GM19025 (cell line): ENCODE measurements at regions not wholly inside any gene's neighbourhood (a gene's known extent, or its start where the extent isn't known, plus 50 kb on each side); places are given as distances from the start of the nearest gene placed in this dataset.
"Not testable (repeated sequence)": the region's sequence is repeated elsewhere in the genome, so short reads cannot be mapped to it uniquely, and the experiment has no call there.

Experiments
- ATAC-seq: cut with Tn5 transposase; IDR thresholded peaks from one replicate; pipeline ENCODE4 v1.9.1; 2021; ENCODE audit warnings: mild to moderate bottlenecking, low read depth, moderate library complexity; ENCODE audit not compliant: unreplicated experiment

DNA sequence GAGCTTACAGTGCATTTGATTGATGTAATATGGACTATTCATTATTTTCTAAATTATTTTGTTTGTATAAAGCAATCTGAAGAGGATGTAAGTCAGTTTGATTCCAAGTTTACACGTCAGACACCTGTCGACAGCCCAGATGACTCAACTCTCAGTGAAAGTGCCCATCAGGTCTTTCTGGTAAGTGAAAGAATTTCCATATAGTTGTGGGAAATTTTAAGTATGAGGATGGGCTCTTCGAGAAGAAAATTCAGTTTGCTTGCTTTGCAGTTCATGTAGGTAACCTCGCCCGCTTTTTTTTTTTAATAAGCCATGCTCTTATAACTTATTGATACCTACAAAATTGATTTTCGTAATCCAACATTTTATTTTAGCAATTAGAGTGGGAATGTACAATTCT, 151.6 kb downstream of the CDRT15L2 start:
- not testable (repeated sequence) for ATAC-seq

DNA sequence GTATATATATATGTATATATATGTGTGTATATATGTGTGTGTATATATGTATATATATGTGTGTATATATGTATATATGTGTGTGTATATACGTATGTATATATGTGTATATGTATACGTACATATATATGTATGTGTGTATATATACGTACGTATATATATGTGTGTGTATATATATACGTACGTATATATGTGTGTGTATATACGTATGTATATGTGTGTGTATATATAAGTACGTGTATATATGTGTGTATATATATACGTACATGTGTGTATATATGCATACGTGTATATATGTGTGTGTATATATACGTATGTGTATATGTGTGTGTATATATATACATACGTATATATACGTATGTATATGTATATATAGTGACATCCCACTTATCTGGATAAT, 154.4 kb downstream of the CDRT15L2 start:
- ATAC-seq: no peak

DNA sequence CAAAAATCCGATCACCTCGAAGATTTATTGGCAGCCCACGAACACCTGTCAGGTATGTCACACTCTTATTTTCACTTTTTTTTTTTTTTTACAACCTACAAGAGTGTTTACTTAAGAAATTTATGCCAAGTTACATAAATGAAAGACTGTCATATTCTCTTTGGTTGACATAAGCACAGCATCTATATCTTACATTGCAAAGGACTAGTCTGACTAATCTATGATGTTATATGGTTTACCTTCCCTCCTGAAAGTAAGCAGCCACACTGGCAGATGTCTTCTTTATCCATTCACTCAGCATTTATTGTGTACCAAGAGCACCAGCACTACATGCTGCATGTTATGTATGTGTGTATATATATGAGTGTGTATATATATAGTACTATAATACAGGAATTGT, 156.3 kb downstream of the CDRT15L2 start:
- ATAC-seq: no peak

DNA sequence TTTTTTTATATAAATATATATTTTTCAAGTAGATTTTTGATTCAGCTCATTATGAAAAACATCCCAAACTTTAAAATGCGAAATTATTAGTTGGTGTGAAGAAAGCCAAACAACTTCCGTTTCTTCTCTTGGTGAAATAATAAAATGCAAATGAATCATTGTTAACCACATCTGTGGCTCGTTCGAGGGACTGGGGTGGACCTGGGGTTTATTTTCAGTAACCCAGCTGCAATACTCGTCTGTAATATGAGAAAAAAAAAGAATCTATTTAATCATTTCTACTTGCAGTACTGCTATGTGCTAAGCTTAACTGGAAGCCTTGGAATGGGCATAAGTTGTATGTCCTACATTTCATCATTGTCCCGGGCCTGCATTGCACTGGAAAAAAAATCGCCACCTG, 158.1 kb downstream of the CDRT15L2 start:
- ATAC-seq: not testable (repeated sequence)

- ATAC-seq: no peak
These were observed 191.6 kb downstream of the CDRT15L2 start for GRCh38 chr17:20771104-20771503.

- ATAC-seq: no peak
These were observed 195.1 kb downstream of the CDRT15L2 start for GRCh38 chr17:20774472-20775135.

GRCh38 chr17:20775331-20775730, 195.8 kb downstream of the CDRT15L2 start:
- ATAC-seq: no peak

DNA sequence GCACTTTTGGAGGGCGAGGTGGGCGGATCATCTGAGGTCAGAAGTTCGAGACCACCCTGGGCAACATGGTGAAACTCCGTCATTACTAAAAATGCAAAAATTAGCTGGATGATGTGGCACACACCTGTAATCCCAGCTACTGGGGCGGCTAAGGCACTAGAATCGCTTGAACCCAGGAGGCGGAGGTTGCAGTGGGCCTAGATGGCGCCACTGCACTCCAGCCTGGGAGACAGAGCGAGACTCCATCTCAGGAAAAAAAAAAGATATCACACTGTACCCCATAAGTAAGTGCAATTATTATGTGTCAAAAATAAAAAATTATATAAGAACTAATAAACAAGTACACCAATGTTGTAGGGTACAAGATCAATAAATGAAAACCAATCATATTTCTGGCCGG, 200.0 kb downstream of the CDRT15L2 start:
- no peak for ATAC-seq

GRCh38 chr17:20781260-20781659, 201.7 kb downstream of the CDRT15L2 start:
- no peak for ATAC-seq

DNA sequence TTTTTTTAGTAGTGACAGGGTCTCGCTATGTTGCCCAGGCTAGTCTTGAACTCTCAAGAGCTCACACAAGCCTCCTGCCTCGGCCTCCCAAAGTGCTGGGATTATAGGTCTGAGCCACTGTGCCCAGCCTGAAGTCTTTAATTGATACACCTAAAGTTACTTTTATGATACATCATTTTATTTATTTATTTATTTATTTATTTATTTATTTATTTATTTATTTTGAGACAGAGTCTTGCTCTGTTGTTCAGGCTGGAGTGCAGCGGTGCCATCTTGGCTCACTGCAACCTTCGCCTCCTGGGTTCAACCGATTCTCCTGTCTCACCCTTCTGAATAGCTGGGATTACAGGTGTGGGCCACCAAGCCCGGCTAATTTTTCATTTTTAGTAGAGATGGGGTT, 202.3 kb downstream of the CDRT15L2 start:
- not testable (repeated sequence) for ATAC-seq

DNA sequence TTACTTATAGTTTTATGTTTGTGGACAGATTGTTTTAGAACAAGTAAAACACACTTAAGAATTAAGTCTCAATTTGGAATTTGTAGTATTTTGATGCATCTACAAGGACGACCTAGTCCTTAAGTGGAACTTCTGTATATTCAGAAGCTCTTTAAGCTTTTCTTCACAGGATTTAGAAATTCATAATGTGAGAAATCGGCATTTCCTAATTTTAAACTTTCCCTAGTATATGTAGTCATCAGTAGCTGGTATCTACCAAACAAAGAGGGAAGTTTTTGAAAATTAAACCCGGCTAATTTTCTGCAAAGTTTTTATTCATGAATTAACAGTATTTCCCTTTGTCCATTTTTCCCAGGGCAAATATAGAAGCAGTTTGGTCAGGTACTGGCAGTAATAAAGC, 203.6 kb downstream of the CDRT15L2 start:
- no peak for ATAC-seq

GRCh38 chr17:20784100-20784665, 204.7 kb downstream of the CDRT15L2 start:
- no peak for ATAC-seq

GRCh38 chr17:20787281-20787680, 207.8 kb downstream of the CDRT15L2 start:
- ATAC-seq: no peak

- ATAC-seq: no peak
These were observed 212.1 kb downstream of the CDRT15L2 start for GRCh38 chr17:20791626-20792025.

GRCh38 chr17:20794532-20794931, 215.0 kb downstream of the CDRT15L2 start:
- not testable (repeated sequence) for ATAC-seq

DNA sequence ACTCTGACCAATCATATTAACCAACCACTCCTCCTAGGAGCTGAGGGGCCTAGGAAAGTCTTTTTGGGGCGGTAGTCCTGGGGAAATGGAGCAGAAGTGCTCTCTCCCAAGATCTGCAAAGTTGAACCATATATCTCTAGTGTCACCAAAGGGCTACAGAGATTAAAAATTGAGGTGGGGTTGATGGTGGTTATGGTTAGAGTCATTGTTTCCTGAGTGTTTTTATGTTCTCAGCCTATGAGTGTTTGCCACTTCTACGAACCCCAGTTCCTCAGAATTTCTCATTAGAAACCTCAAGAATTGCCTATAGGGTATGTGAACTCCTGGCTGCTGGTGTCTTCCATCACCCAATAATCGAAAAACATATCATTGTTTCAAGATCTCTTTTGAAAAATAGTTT, 217.8 kb downstream of the CDRT15L2 start:
- ATAC-seq: no peak

DNA sequence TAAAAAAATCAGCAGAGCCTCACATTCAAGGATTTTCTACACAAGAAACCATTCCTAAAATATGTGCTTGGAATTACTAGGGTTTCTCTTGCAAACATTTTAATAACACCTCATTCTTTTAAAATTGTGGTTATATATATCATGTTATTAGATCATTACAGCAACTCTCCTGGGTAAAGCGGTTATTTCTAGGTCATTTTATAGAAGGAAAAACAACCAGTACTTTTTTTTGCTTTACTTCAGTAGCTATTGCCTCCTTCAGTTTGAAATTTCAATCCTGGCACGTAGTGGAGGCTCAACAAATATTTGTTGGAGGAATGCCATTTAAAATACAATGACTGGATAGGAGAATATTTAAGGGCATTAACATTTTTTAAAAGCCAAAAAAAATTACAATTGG, 220.6 kb downstream of the CDRT15L2 start:
- no peak for ATAC-seq

- ATAC-seq: no peak
These were observed 226.2 kb downstream of the CDRT15L2 start for GRCh38 chr17:20805751-20806150.

DNA sequence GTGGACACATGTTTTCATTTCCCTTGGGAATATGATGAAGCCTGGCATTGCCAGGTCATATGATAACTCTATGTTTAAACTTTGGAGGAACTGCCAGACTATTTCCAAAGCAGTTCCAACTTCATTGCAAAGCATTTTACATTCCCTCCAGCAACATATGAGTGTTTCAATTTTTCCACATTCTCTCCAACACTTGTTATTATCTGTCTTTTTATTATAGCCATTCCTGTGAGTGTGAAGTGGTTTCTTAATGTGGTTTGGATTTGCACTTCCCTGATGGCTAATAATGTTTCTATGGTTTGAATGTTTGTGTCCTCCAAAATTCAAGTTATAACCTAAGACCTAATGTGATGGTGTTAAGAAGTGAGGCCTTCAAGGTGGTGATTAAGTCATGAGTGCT, 228.0 kb downstream of the CDRT15L2 start:
- ATAC-seq: not testable (repeated sequence)

DNA sequence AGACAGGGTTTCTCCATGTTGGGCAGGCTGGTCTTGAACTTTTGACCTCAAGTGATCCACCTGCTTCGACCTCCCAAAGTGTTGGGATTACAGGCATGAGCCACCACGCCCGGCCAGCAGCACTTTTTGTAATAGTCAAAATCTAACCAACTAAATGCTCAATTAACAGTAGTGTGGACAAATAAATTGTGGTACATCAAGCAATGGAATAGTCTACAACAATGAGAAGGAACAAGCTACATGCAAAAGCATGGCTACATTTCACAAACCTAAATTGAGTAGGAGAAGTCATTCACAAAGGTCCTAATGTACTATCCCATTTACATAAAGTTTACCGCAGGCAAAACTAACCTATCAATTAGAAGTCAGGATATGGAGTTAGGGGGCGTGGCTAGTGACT, 227.4 kb downstream of the USP22 start:
- not testable (repeated sequence) for ATAC-seq

- no peak for ATAC-seq
These were observed 218.9 kb downstream of the USP22 start for GRCh38 chr17:20823905-20824304.

GRCh38 chr17:20825539-20825938, 217.3 kb downstream of the USP22 start:
- ATAC-seq: no peak
